ENCODE measurements at regions not wholly inside any gene's neighbourhood (a gene's known extent, or its start where the extent isn't known, plus 50 kb on each side); places are given as distances from the start of the nearest gene placed in this dataset.

DNA sequence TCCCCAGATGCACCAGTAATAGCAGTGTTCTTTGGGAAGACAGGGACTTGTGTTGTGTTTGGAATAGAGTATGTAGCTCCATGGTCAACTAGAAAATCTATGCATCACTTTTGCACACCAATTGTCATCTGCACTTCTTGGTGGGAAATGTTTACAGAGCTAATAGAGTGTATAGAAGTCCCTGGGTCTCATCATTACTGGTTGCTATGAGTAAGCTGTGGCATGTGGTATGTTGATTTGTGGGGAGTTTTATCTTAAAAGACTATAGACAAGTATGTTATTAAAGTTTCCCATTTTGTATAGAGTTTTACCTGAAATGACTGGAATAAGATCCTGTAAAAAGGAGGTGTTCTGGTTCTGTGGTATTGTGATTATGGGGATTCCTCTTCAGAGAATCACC, 55.4 kb upstream of the PRSS1 start:
- TF ChIP-seq, protein P1, sequence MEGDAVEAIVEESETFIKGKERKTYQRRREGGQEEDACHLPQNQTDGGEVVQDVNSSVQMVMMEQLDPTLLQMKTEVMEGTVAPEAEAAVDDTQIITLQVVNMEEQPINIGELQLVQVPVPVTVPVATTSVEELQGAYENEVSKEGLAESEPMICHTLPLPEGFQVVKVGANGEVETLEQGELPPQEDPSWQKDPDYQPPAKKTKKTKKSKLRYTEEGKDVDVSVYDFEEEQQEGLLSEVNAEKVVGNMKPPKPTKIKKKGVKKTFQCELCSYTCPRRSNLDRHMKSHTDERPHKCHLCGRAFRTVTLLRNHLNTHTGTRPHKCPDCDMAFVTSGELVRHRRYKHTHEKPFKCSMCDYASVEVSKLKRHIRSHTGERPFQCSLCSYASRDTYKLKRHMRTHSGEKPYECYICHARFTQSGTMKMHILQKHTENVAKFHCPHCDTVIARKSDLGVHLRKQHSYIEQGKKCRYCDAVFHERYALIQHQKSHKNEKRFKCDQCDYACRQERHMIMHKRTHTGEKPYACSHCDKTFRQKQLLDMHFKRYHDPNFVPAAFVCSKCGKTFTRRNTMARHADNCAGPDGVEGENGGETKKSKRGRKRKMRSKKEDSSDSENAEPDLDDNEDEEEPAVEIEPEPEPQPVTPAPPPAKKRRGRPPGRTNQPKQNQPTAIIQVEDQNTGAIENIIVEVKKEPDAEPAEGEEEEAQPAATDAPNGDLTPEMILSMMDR (IDR thresholded peaks at IDR 0.05), result no peak
- TF ChIP-seq POLR2A (IDR thresholded peaks at IDR 0.05) (no peak), POLR2AphosphoS5 (IDR thresholded peaks at IDR 0.05) (no peak)
